ENCODE measurements at regions not wholly inside any gene's neighbourhood (a gene's known extent, or its start where the extent isn't known, plus 50 kb on each side); places are given as distances from the start of the nearest gene placed in this dataset.

DNA sequence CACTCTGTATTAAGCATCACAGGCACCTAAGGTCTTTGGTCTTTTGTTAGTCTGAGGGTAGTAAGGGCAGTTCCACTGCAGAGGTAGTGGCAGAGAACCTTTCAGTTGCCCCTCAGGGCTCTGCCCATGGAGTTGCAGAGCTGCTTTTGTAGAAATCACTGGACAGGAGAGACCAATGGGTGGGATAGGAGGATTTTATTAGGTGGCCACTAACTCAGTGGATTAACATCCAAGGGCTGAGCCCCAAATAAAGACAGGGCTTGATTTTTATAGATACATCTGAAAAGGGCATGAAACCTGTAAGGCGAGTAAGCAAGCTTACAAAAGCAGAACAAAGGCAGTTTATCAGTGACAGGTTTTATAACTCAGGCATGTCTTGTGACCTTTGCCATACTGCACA, 1035.4 kb downstream of the SH3BGRL start:
- H3K4me3 ChIP-seq (ENCODE audit: low read depth in 2 of 2, low read length in 1 of 2) = no peak overlapping the region
- H3K4me1 ChIP-seq (ENCODE audit: control insufficient read depth in 1 of 2, insufficient read depth in 2 of 2, low read depth in 1 of 2, low read length in 1 of 2) = no peaks in the 10 kb centered on the region
- no peaks in the 10 kb centered on the region for H4K20me1 ChIP-seq (ENCODE audit: insufficient read depth)
- no peak overlapping the region for H3K4me2 ChIP-seq
- H3K9ac ChIP-seq = no peak overlapping the region
- H2AFZ ChIP-seq (ENCODE audit: low read depth) = no peak overlapping the region
- no peak for DNase-seq
- no peak for TF ChIP-seq SMC3 (IDR thresholded peaks at IDR 0.05; ENCODE audit: low read depth, low read length)
- TF ChIP-seq, protein P1, sequence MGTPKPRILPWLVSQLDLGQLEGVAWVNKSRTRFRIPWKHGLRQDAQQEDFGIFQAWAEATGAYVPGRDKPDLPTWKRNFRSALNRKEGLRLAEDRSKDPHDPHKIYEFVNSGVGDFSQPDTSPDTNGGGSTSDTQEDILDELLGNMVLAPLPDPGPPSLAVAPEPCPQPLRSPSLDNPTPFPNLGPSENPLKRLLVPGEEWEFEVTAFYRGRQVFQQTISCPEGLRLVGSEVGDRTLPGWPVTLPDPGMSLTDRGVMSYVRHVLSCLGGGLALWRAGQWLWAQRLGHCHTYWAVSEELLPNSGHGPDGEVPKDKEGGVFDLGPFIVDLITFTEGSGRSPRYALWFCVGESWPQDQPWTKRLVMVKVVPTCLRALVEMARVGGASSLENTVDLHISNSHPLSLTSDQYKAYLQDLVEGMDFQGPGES (IDR thresholded peaks at IDR 0.05; ENCODE audit: low read depth, low read length) = no peak
- no peak for TF ChIP-seq GATA2 (CRISPR knock-in tag; IDR thresholded peaks at IDR 0.05)
- TF ChIP-seq, protein P2, sequence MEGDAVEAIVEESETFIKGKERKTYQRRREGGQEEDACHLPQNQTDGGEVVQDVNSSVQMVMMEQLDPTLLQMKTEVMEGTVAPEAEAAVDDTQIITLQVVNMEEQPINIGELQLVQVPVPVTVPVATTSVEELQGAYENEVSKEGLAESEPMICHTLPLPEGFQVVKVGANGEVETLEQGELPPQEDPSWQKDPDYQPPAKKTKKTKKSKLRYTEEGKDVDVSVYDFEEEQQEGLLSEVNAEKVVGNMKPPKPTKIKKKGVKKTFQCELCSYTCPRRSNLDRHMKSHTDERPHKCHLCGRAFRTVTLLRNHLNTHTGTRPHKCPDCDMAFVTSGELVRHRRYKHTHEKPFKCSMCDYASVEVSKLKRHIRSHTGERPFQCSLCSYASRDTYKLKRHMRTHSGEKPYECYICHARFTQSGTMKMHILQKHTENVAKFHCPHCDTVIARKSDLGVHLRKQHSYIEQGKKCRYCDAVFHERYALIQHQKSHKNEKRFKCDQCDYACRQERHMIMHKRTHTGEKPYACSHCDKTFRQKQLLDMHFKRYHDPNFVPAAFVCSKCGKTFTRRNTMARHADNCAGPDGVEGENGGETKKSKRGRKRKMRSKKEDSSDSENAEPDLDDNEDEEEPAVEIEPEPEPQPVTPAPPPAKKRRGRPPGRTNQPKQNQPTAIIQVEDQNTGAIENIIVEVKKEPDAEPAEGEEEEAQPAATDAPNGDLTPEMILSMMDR (IDR thresholded peaks at IDR 0.05) = no peak
- ChIA-PET CTCF (no interaction called here), POLR2A (no interaction called here)
- no peaks in the 10 kb centered on the region for H3K36me3 ChIP-seq (replicated peaks in 1 of 2; ENCODE audit: control insufficient read depth in 1 of 2, insufficient read depth in 2 of 2, low read length in 1 of 2)
- no peaks in the 10 kb centered on the region for H3F3A ChIP-seq (replicated peaks; ENCODE audit: insufficient read depth)
- no peaks in the 10 kb centered on the region; the same call in 1 of the 2 replicates for H3K9me3 ChIP-seq
- no peaks in the 10 kb centered on the region for H3K27me3 ChIP-seq (ENCODE audit: insufficient read depth)
- H3K27ac ChIP-seq (ENCODE audit: low read depth in 2 of 2, low read length in 1 of 2) = no peak overlapping the region
- no peaks in the 10 kb centered on the region for H3K79me2 ChIP-seq (ENCODE audit: insufficient read depth)
- 0% methylated on average over 1 of the region's 1 CpG for WGBS (ENCODE audit: low lambda C conversion rate)
- no peaks in the 10 kb centered on the region for H3K9me2 ChIP-seq

Small RNA genes lying in the stretch of these regions (small RNA-seq; reads per million reads assigned to genes)
- gene RNU6-974P = 0 reads per million in 7 experiments

All from SK-N-SH (cell line).